Left renal pelvis (tissue), 4 donors: ENCODE measurements at regions not wholly inside any gene's neighbourhood (a gene's known extent, or its start where the extent isn't known, plus 50 kb on each side); places are given as distances from the start of the nearest gene placed in this dataset.
"Not testable (repeated sequence)": the region's sequence is repeated elsewhere in the genome, so short reads cannot be mapped to it uniquely, and the experiment has no call there.

Experiments
- DNase-seq, 4 donors: peaks; one replicate each; pipeline ENCODE4 v3.0.0-alpha.2; 2013; ENCODE audit warnings: low read depth in 4 of 4, low spot score in 3 of 4

DNA sequence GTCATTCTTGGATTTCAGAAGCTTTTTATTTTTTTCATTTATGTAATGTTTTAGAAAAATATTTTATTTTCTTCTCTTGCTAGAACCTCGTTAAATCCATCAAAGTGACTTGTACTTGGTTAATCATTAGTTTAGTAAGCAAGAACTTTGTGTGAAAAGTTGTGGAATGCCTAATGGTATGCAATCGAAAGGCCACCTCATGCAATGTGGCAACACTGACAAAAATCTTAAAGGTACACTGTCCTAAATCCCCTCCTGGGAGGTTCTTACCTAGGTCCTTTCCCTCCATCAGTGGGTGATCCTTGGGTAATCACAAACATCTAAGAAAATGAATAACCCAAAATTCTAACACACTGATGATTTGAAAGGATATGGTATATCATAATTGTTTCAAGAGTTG lies 304.2 kb downstream of the DNAH5 start:
- DNase-seq, result no peak

DNA sequence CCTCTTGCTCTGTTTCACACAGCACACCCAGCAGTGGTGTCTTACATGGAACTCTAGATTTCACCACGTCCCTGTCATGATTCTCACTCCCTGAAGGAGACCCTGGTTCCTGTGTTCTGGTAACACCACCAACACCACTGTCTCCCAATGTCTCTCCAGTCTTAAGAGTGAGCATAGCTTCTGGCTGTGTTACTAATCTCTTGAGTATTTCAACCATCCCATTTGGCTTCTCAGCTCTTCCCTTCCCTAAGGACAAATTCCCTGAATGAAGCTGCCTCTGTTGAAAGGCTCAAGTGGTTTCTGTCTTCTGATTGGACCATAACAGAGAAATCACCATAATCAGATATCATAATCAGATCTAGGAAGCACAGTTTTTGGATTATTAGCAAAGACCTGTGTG lies 311.8 kb downstream of the DNAH5 start:
- no peak for DNase-seq

- no peak for DNase-seq
Measured at GRCh38 chr5:13629218-13629617, 315.3 kb downstream of the DNAH5 start.

- DNase-seq, result no peak
Measured at GRCh38 chr5:13627673-13628454, 316.6 kb downstream of the DNAH5 start.

DNA sequence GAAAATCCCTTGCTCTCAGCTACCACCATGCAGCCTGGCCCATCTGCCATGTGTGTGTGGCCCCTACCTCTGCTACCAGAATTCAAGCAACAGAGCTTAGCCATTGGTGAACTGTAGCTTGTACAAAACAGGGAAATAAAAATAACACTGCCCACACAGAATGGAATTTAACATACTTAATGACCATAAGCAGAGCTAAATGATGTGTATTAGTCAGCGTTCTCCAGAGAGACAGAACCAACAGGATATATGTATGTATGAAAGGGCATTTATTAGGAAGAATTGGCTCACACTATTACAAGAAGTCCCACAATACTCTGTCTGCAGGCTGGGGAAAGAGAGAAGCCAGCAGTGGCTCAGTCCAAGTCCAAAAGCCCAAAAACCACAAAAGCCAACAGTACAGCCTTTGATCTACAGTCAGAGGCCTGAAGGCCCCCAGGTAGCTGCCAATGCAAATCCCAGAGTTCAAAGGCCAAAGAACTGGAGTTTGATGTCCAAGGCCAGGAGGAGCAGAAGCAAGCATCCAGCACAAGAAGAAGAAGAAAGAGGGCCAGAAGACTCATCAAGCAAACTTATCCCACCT lies 318.8 kb downstream of the DNAH5 start:
- DNase-seq, result no peak

DNA sequence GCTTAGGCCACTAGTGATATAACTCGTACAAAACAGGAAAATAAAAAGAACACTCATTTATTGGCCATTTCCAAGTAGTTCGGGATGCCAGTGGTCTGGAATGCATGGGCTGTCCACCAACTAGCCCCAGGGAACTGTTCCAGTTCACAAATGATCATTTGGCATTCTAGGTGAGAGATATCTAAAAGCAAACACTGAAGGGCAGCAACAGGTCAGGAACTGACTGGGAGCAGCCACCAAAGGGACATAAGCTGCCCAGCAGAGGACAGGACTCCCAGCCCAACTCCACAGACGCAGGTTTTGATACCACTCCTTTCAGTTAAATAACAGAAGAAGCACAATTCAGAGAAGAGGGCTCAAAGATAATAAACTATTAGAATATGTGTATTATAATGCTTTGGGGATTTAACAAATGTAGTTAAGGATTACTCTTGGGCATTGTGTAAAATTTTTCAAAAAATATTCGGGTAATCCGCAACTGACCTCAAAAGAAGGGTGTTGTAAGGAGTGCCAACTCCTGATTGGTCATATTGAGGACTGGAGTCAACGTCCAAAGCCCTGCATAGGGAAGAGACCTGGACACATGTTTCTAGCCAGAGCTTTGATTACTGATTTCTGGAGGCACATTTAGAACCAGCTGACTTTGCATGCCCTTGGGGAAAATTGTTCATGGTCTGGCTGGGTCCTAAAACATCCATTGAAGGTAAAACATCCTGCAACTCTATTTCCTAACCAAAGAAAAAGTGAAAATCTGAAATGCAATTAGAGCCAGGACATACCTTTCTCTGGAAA lies 320.0 kb downstream of the DNAH5 start:
- DNase-seq, result no peak

- DNase-seq, result no peak
Measured at GRCh38 chr5:13613621-13614020, 330.9 kb downstream of the DNAH5 start.

DNA sequence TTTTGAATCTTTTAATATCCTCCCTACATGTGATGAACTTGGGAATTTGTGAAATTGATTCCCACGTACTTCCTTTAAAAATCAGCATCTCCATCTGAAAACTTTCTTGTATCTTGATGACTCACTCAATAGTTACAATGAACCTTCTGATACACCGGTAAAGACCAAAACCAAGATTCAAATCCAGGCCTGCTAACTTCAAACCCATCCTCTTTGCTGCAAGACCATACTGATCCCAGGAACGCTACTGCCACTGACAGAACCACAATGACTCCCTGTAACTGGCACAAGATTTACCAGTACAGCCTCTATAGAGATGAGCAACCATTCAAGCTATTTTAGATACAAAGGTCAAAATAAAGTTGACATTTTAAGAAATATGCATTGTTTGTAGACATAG lies 332.9 kb downstream of the DNAH5 start:
- no peak for DNase-seq

DNA sequence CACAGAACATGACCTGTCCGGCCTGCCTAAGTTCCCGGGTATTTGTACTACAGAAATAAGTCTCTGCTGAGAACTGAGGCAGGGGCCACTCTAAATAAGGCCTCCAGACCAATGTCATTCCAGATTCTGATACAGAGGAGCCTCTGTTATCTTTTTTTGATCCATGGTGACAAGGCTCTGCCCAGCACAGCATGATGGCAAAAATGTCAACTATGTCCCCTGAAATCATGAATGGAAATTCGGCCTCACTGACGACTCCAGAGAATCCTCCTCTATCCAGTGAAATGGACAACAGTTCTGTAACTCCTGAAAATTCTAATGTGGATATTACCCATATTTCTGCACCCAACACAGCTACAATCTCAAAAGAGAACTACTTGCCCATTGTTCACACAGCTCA lies 335.0 kb downstream of the DNAH5 start:
- DNase-seq, result no peak

- no peak for DNase-seq
Measured at GRCh38 chr5:13606051-13606450, 338.4 kb downstream of the DNAH5 start.

DNA sequence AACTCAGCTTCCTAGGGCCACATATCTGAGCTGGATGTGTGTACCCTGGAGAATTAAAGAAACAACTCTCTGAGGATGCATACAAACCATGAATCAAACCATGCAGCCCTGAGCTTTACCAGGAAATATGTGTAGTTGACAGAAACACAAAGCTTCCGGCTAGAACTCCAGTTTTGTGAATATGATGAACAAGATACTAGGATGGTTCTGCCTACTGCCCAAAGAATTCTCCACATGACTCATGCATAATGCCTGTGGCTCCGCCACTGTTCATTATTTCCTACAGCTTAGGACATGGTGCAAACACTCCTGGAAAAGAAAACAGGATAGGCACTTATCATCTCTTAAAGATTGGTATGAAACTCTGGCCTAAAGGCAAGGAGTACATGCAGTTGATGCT lies 343.4 kb downstream of the DNAH5 start:
- DNase-seq, result no peak

- no peak for DNase-seq
Measured at GRCh38 chr5:13595978-13596377, 348.5 kb downstream of the DNAH5 start.

DNA sequence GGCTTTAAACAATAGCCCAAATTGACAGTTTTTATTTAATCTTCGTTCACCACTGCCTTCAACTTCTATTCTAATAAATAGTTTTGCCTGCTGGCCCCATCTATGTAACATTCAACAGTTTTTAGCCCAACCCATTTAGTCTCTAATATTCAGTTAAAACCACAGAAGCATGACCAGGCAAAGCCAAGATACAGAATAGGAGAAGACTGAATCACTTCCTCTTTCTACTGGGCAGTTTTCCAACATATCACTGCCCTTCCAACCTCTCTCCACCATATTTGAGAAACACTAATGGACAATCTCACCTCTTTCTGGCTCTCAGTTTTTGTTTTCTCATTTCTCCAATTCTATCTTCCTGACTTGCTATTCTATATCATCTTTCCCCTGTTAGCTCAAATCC lies 352.9 kb downstream of the DNAH5 start:
- no peak for DNase-seq

DNA sequence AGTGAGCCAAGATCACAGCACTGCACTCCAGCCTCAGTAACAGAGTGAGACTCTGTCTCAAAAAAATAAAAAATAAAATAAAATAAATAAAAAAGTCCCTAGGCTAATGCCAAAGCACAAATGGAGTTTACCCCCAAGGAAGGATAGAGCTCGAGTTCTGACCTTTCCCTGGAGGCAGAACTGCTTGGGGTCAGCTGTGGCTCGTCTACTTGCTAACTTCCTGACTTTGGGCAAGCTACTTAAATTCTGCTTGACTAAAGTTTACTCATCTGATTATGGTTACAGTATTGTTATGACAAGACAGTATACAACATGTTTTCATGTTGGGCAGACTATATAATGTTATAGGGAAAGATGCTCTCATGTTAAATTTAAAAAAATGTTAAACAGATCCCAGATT lies 359.2 kb downstream of the DNAH5 start:
- DNase-seq, result no peak

GRCh38 chr5:13581914-13582313 lies 362.6 kb downstream of the DNAH5 start:
- DNase-seq, result no peak

DNA sequence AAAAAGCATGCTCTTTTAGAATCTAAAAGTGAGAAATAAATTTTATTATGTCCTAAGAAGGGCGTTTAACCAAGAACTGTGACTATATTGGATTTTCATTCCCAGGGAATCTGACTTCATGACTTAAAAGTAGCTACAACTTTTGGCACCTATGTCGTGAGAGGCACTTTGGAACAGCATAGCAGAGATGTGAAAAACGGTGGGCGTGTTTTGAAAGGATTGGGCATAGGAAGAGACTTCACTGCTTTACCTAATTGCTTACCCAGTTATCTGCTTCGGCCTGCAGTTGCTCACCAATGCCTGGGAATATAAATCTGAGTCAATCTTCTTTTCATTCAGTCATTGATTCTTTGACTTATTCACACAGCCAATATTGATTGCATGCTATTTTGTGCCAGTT lies 363.4 kb downstream of the DNAH5 start:
- DNase-seq, result no peak

- DNase-seq, result no peak
Measured at GRCh38 chr5:13580058-13580457, 364.4 kb downstream of the DNAH5 start.

DNA sequence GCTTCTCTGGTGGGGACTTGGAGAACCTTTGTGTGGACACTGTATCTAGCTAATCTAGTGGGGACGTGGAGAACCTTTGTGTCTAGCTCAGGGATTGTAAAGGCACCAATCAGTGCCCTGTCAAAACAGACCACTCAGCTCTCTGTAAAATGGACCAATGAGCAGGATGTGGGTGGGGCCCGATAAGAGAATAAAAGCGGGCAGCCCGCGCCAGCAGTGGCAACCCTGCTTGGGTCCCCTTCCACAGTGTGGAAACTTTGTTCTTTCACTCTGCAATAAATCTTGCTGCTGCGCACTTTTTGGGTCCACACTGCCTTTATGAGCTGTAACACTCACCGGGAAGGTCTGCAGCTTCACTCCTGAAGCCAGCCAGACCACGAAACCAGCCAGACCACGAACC lies 365.4 kb downstream of the DNAH5 start:
- DNase-seq, result not testable (repeated sequence)

GRCh38 chr5:13578311-13579039 lies 366.0 kb downstream of the DNAH5 start:
- not testable (repeated sequence) for DNase-seq

DNA sequence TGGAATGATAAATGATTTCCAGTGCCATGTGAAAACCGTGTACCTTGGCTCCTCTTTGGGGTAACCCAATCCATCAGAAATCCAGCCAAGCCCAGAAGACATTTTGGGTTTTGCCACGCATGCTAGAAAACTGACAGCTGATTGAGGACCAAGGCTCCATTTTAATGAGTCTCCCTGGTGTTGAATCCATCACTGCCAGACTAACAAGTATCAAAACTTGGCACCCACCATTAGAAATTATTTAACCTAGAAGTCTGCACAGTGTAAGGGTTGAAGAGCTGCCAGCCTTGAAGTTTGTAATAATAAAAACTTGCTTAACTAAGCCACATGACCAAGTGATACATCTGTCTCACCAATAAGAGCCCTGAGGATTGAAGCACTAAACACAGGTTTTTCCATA lies 369.9 kb downstream of the DNAH5 start:
- DNase-seq, result no peak

GRCh38 chr5:13572163-13572562 lies 372.3 kb downstream of the DNAH5 start:
- DNase-seq, result no peak
